IMR-90 (cell line): ENCODE measurements at regions not wholly inside any gene's neighbourhood (a gene's known extent, or its start where the extent isn't known, plus 50 kb on each side); places are given as distances from the start of the nearest gene placed in this dataset.

Source experiments
- ATAC-seq: fragments of 200-7000 bp; cut with Tn5 transposase; 2 replicates; pipeline ENCODE4 v1.9.1; 2020; ENCODE audit warnings: low read depth, mild to moderate bottlenecking, moderate library complexity
- BruUV-seq: library from RNA; stranded (reverse); fragments of 400-500 nt; replicated peaks from 2 replicates; lab custom pipeline; 2021; lab: Mats Ljungman, UMichigan
- CTCF ChIA-PET: fragments of 300-600 bp; formaldehyde crosslinking; extraction: SDS; loops from one replicate; lab custom pipeline; 2021; ENCODE audit warnings: antibody characterized with exemption; lab: Yijun Ruan, JAX
- POLR2A ChIA-PET: fragments of 300-600 bp; sonication (Branson Sonifier 250); formaldehyde crosslinking; loops from one replicate; lab custom pipeline; 2022; ENCODE audit warnings: antibody characterized with exemption; ENCODE audit not compliant: unreplicated experiment; lab: Charles Lee
- DNase-seq: peaks from one replicate; pipeline ENCODE4 v3.0.0; 2013
- H2AFZ ChIP-seq: replicated peaks from 2 replicates; pipeline ENCODE3; 2013; ENCODE audit warnings: low read length, mild to moderate bottlenecking; ENCODE audit not compliant: poor library complexity
- H2AK5ac ChIP-seq: 2 replicates; pipeline ENCODE4 v1.6.1; 2013; ENCODE audit warnings: low read depth, low read length, inconsistent platforms
- H2AK9ac ChIP-seq: replicated peaks from 2 replicates; pipeline ENCODE3; 2013; ENCODE audit warnings: mild to moderate bottlenecking, low read depth, low read length, moderate library complexity; ENCODE audit not compliant: poor library complexity
- H2BK120ac ChIP-seq: 2 replicates; pipeline ENCODE4 v1.6.1; 2013; ENCODE audit warnings: low read depth, low read length, inconsistent platforms
- H2BK15ac ChIP-seq: 3 replicates; pipeline ENCODE4 v1.6.1; 2013; ENCODE audit warnings: low read depth, low read length, inconsistent platforms
- H2BK20ac ChIP-seq: 2 replicates; pipeline ENCODE4 v1.6.1; 2013; ENCODE audit warnings: low read depth, mild to moderate bottlenecking, inconsistent platforms, low read length, moderate library complexity
- H2BK5ac ChIP-seq: 2 replicates; pipeline ENCODE4 v1.6.1; 2013; ENCODE audit warnings: mild to moderate bottlenecking, low read depth, low read length, inconsistent platforms; ENCODE audit not compliant: poor library complexity, severe bottlenecking
- H3K14ac ChIP-seq: replicated peaks from 2 replicates; pipeline ENCODE4 v1.6.1; 2013; ENCODE audit warnings: low read depth, low read length, inconsistent platforms
- H3K18ac ChIP-seq: 2 replicates; pipeline ENCODE4 v1.6.1; 2013; ENCODE audit warnings: low read depth, low read length, control low read depth
- H3K23ac ChIP-seq: 2 replicates; pipeline ENCODE4 v1.6.1; 2013; ENCODE audit warnings: low read depth, low read length, inconsistent platforms
- H3K27ac ChIP-seq: 2 replicates; pipeline ENCODE4 v1.5.1; 2013; ENCODE audit warnings: mild to moderate bottlenecking, control low read depth, low read length; ENCODE audit not compliant: insufficient read depth
- H3K27me3 ChIP-seq: 2 replicates; pipeline ENCODE4 v1.6.1; 2013; ENCODE audit warnings: low read length; ENCODE audit not compliant: control insufficient read depth, insufficient read depth
- H3K36me3 ChIP-seq: 2 replicates; pipeline ENCODE4 v1.6.1; 2013; ENCODE audit warnings: low read length, mixed read lengths; ENCODE audit not compliant: control insufficient read depth, insufficient read depth
- H3K4ac ChIP-seq: 2 replicates; pipeline ENCODE4 v1.6.1; 2013; ENCODE audit warnings: low read depth, low read length, inconsistent platforms
- H3K4me1 ChIP-seq: 2 replicates; pipeline ENCODE4 v1.6.1; 2013; ENCODE audit warnings: low read length, mixed read lengths; ENCODE audit not compliant: control insufficient read depth, insufficient read depth
- H3K4me2 ChIP-seq: 2 replicates; pipeline ENCODE4 v1.6.1; 2013; ENCODE audit warnings: low read depth, mild to moderate bottlenecking, control low read depth, low read length, moderate library complexity
- H3K4me3 ChIP-seq: 2 replicates; pipeline ENCODE4 v1.5.1; 2013; ENCODE audit warnings: low read depth, mild to moderate bottlenecking, control low read depth, low read length, moderate library complexity; ENCODE audit not compliant: insufficient read depth
- H3K56ac ChIP-seq: 2 replicates; pipeline ENCODE4 v1.6.1; 2013; ENCODE audit warnings: low read length, inconsistent platforms; ENCODE audit not compliant: insufficient read depth; ENCODE audit errors: extremely low read depth
- H3K79me1 ChIP-seq, 2 experiments: 2 replicates each; pipeline ENCODE4 v1.6.1; 2013; ENCODE audit warnings: low read length in 2 of 2, inconsistent platforms in 1 of 2, low read depth in 1 of 2
- H3K9ac ChIP-seq: 2 replicates; pipeline ENCODE4 v1.6.1; 2013; ENCODE audit warnings: low read depth, low read length, control low read depth
- H3K9me1 ChIP-seq: 2 replicates; pipeline ENCODE4 v1.6.1; 2013; ENCODE audit warnings: low read length, inconsistent platforms; ENCODE audit not compliant: insufficient read depth
- H3K9me3 ChIP-seq: 2 replicates; pipeline ENCODE4 v1.6.1; 2013; ENCODE audit warnings: low read length; ENCODE audit not compliant: control insufficient read depth, insufficient read depth
- H4K20me1 ChIP-seq: 2 replicates; pipeline ENCODE4 v1.6.1; 2013; ENCODE audit warnings: low read length, inconsistent platforms; ENCODE audit not compliant: insufficient read depth
- H4K5ac ChIP-seq: 2 replicates; pipeline ENCODE4 v1.6.1; 2013; ENCODE audit warnings: mild to moderate bottlenecking, low read depth, low read length, control low read depth
- H4K8ac ChIP-seq, 2 experiments: 2 replicates each; pipeline ENCODE4 v1.6.1; 2013; ENCODE audit warnings: low read depth in 2 of 2, low read length in 2 of 2, control low read depth in 1 of 2, inconsistent platforms in 1 of 2
- H4K91ac ChIP-seq: 2 replicates; pipeline ENCODE4 v1.6.1; 2013; ENCODE audit warnings: low read depth, low read length, inconsistent platforms; ENCODE audit not compliant: insufficient read depth
- BHLHE40 ChIP-seq: fragments of 150-350 bp; IDR thresholded peaks from 2 replicates; pipeline ENCODE4 v1.6.1; 2016; ENCODE audit warnings: mild to moderate bottlenecking, low read depth, low read length
- CEBPB ChIP-seq: IDR thresholded peaks from 2 replicates; pipeline ENCODE4 v1.6.1; 2012; ENCODE audit warnings: low read depth, low read length, improper control_type of control experiment
- CHD1 ChIP-seq: IDR thresholded peaks from 2 replicates; pipeline ENCODE4 v1.6.1; 2012; ENCODE audit warnings: low read depth, low read length, improper control_type of control experiment
- CTCF ChIP-seq: conservative IDR thresholded peaks from 2 replicates; pipeline ENCODE4 v1.5.1; 2012; ENCODE audit warnings: mild to moderate bottlenecking, low read depth, low read length, improper control_type of control experiment
- FOS ChIP-seq: fragments of 150-350 bp; IDR thresholded peaks from 2 replicates; pipeline ENCODE4 v1.6.1; 2016; ENCODE audit warnings: low read depth, low read length
- MAFK ChIP-seq: IDR thresholded peaks from 2 replicates; pipeline ENCODE4 v1.6.1; 2012; ENCODE audit warnings: low read depth, low read length, improper control_type of control experiment
- MAZ ChIP-seq: IDR thresholded peaks from 2 replicates; pipeline ENCODE4 v1.6.1; 2012; ENCODE audit warnings: low read depth, mild to moderate bottlenecking, low read length, improper control_type of control experiment, moderate library complexity, borderline replicate concordance
- MXI1 ChIP-seq: IDR thresholded peaks from 2 replicates; pipeline ENCODE4 v1.6.1; 2012; ENCODE audit warnings: low read depth, mild to moderate bottlenecking, low read length, moderate library complexity, borderline replicate concordance
- NFE2L2 ChIP-seq: fragments of 150-350 bp; IDR thresholded peaks from 2 replicates; pipeline ENCODE4 v1.6.1; 2016; ENCODE audit warnings: low read depth, mild to moderate bottlenecking, low read length
- POLR2A ChIP-seq: IDR thresholded peaks from 2 replicates; pipeline ENCODE4 v1.6.1; 2012; ENCODE audit warnings: mild to moderate bottlenecking, low read depth, low read length
- RAD21 ChIP-seq: IDR thresholded peaks from 2 replicates; pipeline ENCODE4 v1.6.1; 2012; ENCODE audit warnings: low read length, improper control_type of control experiment
- RCOR1 ChIP-seq: IDR thresholded peaks from 2 replicates; pipeline ENCODE4 v1.6.1; 2012; ENCODE audit warnings: mild to moderate bottlenecking, low read length, improper control_type of control experiment; ENCODE audit not compliant: insufficient replicate concordance
- RFX5 ChIP-seq: IDR thresholded peaks from 2 replicates; pipeline ENCODE4 v1.8.0; 2012; ENCODE audit warnings: low read depth, mild to moderate bottlenecking, low read length, moderate library complexity
- SMC3 ChIP-seq: fragments of 150-350 bp; IDR thresholded peaks from 2 replicates; pipeline ENCODE4 v1.6.1; 2016; ENCODE audit warnings: low read depth, mild to moderate bottlenecking, antibody characterized with exemption, low read length, moderate library complexity
- WGBS, 2 experiments: methylation state at CpG; one replicate each; pipeline versions ENCODE4 v1.1.5 to v1.1.7; 2013; ENCODE audit warnings: missing lambda C conversion rate in 2 of 2; ENCODE audit not compliant: insufficient read length in 1 of 2; ENCODE audit errors: extremely low coverage in 2 of 2; 5-methylcytosine and 5-hydroxymethylcytosine counted together
- dilution Hi-C: fragments of 300-500 bp; cut with HindIII; formaldehyde crosslinking; loops from one replicate; pipeline ENCODE4 v1.14.3; 2018; ENCODE audit warnings: low sequenced_read_pairs; ENCODE audit not compliant: unreplicated experiment
- in situ Hi-C: fragments of 300-500 bp; cut with MboI; formaldehyde crosslinking; loops from 3 replicates; pipeline ENCODE4 v1.14.3; 2019; ENCODE audit warnings: low sequenced_read_pairs, inconsistent platforms, mixed read lengths
- intact Hi-C: fragments of 100-400 bp; cut with micrococcal nuclease; formaldehyde crosslinking; loops from 2 replicates; pipeline ENCODE4 v1.10.0; 2022
- TF ChIP-seq, protein P1 (sequence below): fragments of 150-350 bp; IDR thresholded peaks from 2 replicates; pipeline ENCODE4 v1.6.1; 2017; ENCODE audit warnings: mild to moderate bottlenecking, antibody characterized with exemption, low read length, low read depth
- TF ChIP-seq, protein P2 (sequence below): fragments of 150-350 bp; IDR thresholded peaks from 2 replicates; pipeline ENCODE4 v1.6.1; 2016; ENCODE audit warnings: low read depth, mild to moderate bottlenecking, low read length, moderate library complexity, borderline replicate concordance

DNA sequence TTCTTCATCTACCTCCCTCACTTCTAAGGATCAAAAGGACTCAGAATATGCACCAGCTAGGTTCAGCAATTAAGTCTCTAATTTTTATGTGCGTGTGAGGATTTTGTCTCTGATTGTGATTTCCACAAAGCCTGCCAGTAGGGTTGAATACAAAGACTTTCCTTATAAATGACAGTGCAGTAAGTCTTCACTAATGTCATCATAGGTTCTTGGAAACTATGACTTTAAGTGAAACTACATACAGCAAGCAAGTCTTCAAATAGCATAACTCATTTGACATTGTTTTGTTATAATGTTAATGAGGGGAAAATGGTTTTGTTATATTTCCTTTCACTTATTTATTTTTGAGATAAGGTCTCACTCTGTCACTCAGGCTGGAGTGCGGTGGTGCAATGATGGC is 526.3 kb upstream of the DCC start:
- no peak overlapping the region for H2AK5ac ChIP-seq
- no peak for DNase-seq
- H3K36me3 ChIP-seq = no peaks in the 10 kb centered on the region
- BruUV-seq = no TSS peak
- intact Hi-C loops = no loop called here
- ChIA-PET CTCF (no interaction called here), POLR2A (no interaction called here)
- no peak overlapping the region for H3K14ac ChIP-seq
- no peak overlapping the region for H3K4me3 ChIP-seq
- H2AK9ac ChIP-seq = no peak overlapping the region
- H3K9me3 ChIP-seq = peaks cover 4% of the 10 kb centered on the region
- in situ Hi-C loops = no loop called here
- no peak overlapping the region for H2BK15ac ChIP-seq
- H3K4ac ChIP-seq = no peak overlapping the region
- no peak for TF ChIP-seq CTCF
- no peak for TF ChIP-seq FOS
- TF ChIP-seq, protein P1, sequence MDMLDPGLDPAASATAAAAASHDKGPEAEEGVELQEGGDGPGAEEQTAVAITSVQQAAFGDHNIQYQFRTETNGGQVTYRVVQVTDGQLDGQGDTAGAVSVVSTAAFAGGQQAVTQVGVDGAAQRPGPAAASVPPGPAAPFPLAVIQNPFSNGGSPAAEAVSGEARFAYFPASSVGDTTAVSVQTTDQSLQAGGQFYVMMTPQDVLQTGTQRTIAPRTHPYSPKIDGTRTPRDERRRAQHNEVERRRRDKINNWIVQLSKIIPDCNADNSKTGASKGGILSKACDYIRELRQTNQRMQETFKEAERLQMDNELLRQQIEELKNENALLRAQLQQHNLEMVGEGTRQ = no peak
- TF ChIP-seq BHLHE40 = no peak
- TF ChIP-seq CEBPB = no peak
- no peak for TF ChIP-seq POLR2A
- no peak for TF ChIP-seq RCOR1
- TF ChIP-seq NFE2L2 = no peak
- no peak for TF ChIP-seq CHD1
- TF ChIP-seq RFX5 = no peak
- TF ChIP-seq MAZ = no peak
- no peak for TF ChIP-seq MAFK
- no peak for TF ChIP-seq SMC3
- TF ChIP-seq MXI1 = no peak
- TF ChIP-seq RAD21 = no peak
- TF ChIP-seq, protein P2, sequence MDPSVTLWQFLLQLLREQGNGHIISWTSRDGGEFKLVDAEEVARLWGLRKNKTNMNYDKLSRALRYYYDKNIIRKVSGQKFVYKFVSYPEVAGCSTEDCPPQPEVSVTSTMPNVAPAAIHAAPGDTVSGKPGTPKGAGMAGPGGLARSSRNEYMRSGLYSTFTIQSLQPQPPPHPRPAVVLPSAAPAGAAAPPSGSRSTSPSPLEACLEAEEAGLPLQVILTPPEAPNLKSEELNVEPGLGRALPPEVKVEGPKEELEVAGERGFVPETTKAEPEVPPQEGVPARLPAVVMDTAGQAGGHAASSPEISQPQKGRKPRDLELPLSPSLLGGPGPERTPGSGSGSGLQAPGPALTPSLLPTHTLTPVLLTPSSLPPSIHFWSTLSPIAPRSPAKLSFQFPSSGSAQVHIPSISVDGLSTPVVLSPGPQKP = no peak
- no peak overlapping the region for H4K91ac ChIP-seq
- no peak overlapping the region for H3K18ac ChIP-seq
- no peak overlapping the region for H3K56ac ChIP-seq
- H4K5ac ChIP-seq = no peak overlapping the region
- no peak overlapping the region for H3K23ac ChIP-seq
- H3K9ac ChIP-seq = no peak overlapping the region
- H2BK20ac ChIP-seq = no peak overlapping the region
- H3K4me2 ChIP-seq = no peak overlapping the region
- H2BK120ac ChIP-seq = no peak overlapping the region
- no peaks in the 10 kb centered on the region for H3K9me1 ChIP-seq
- H4K20me1 ChIP-seq = no peaks in the 10 kb centered on the region
- no peak for ATAC-seq
- H4K8ac ChIP-seq = no peak overlapping the region
- no CpG with 5 or more reads among the region's 2 CpGs for WGBS, 2 experiments
- no peaks in the 10 kb centered on the region for H3K79me1 ChIP-seq
- H3K27ac ChIP-seq = no peak overlapping the region
- H3K27me3 ChIP-seq = no peaks in the 10 kb centered on the region
- H2AFZ ChIP-seq = no peak overlapping the region
- dilution Hi-C loops = no loop called here
- H3K4me1 ChIP-seq = no peaks in the 10 kb centered on the region
- H2BK5ac ChIP-seq = no peak overlapping the region
